HG03342 (cell line): ENCODE measurements at regions not wholly inside any gene's neighbourhood (a gene's known extent, or its start where the extent isn't known, plus 50 kb on each side); places are given as distances from the start of the nearest gene placed in this dataset.
A peak's percentile ranks its signal among the peaks of the same experiment; 100 is the strongest.

Experiments used
- ATAC-seq: cut with Tn5 transposase; IDR thresholded peaks from one replicate; pipeline ENCODE4 v1.9.1; 2021; ENCODE audit warnings: mild to moderate bottlenecking, moderate library complexity; ENCODE audit not compliant: unreplicated experiment

DNA sequence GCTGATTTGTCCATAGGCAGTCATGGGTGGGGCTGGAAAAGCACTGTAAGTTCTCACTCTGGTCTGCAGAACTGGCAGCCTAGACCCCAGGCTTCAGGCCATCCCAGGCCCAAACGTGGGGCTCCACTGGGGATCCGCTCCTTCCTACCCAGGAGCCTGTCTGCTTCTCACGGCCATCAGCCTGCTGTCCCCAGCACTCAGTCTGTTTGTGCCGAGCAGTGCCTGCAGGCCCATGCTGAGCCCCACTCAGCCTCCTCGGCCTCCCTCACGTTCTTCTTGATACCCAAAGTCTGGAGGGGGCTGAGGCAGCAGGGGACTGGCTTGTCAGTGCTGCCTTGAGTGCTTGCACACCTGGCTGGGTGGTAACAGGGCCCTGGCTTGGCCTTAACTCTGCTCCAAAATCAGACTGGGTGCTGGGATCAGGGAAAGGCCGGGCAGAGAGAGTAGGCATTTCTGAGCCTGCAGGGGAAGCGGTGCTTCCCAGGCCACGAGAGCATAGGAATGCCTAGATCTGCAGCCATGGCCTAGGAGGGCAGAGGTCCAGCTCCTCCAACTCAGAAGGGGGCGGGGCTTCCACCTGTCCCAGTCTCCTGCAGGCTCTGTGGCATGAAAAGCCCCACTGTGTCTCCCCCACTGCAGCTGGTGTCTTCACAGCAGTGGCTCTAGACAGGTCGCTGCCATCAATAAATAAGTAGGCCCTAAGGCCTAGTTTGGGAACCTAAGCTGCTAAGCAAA lies 772.4 kb upstream of the FBXO33 start:
- ATAC-seq, result no peak

GRCh38 chr14:40199101-40199500 lies 766.9 kb upstream of the FBXO33 start:
- ATAC-seq, result no peak

DNA sequence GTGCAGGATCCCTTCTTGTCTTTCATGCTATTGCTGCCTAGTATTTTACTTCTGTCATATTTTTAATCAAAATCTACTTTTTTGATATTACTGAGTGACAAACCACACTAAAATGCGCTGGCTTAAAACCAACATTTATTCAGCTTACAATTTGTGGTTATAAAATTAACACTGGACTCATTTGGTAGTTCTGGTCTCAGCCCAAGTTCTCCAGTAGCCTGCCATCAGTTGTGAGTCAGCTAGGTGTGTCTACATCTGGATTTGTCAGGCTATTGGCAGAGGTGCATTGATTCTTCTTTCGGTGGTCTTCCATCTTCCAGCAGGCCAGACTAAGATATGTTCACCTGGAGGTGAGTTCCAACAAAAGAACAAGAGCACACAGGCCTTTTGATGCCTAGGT lies 765.1 kb upstream of the FBXO33 start:
- ATAC-seq, result no peak

- no peak for ATAC-seq
Observed at GRCh38 chr14:40188006-40188405, 755.8 kb upstream of the FBXO33 start.

DNA sequence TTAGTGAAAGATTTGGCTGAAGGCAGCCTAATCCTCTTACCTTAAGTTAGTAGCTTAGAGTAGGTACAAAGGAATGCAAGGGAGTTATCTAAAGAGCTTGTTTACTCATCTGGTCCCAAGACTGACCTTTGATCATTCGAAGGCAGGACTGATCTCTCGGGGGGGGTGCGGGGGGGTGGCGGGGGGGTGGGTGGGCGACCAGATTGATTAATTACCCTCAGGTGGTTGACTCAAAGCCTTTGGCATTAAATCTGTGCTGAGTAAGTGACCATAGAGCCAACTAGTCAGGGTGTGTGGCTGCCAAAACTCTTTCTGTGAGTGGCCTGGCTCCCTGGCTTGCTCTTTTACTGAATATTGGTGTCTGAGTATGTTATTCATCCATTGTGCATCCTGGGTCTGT lies 731.9 kb upstream of the FBXO33 start:
- ATAC-seq, result no peak

DNA sequence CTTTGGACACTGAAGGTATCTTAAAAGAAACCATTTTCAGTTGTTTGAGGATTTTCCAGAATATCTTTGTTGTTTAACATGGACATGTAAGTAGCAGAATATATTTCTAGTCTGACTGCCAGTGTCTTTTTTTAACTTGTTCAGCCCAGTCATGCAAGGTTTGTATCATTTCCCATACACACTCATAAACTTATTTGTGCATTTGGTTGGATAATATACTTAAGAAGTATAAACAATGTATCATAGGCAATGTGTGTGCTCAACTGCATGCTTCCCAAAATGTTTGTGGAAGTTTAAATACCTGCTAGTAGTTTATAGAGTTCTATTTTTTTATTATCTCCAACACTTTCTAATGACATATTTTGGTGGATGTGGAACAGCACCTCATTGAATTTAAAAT lies 707.4 kb upstream of the FBXO33 start:
- no peak for ATAC-seq

- no peak for ATAC-seq
Observed at GRCh38 chr14:40133463-40133862, 701.2 kb upstream of the FBXO33 start.

DNA sequence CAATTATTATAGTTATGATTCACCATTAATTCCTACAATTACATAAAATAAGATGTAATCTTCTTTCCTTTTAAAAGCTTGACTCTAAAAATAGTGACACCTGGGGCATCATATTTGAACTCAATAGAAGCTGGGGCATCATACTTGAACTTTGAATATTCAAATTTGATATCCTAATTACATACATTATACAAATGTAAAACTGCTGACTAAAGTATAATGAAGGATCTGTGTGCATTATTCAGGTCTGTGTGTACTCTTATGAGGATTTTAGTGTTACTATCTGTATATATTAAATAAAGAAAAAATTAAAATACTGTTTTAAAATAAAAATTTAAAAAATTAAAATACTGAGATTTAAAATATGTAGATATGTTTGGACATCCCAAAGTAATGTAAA lies 696.9 kb upstream of the FBXO33 start:
- ATAC-seq, result no peak

- ATAC-seq, result no peak
Observed at GRCh38 chr14:40123816-40124215, 691.6 kb upstream of the FBXO33 start.

GRCh38 chr14:40122968-40123648 lies 690.9 kb upstream of the FBXO33 start:
- peak; percentile 58 for ATAC-seq

GRCh38 chr14:40119765-40120164 lies 687.5 kb upstream of the FBXO33 start:
- ATAC-seq, result peak; percentile 71

DNA sequence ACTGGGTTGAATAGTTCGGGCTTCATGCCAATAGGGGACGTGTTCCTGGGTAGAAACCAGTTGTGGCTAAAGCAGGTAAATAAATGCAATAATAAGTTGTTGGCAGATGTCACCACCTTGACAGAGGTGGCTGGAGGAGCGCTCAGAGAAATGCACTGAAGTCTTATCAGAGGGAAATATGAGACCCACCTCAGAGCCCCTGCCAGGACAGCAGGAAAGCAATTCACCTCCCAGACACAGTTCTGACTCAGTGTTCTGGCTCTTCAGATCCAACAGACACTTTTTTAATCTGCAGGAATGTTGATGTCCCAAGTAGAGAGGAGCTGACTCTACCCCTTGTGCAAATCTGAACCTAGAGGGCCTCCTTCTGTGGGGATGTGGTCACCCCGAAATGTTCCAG lies 687.1 kb upstream of the FBXO33 start:
- peak; percentile 10 for ATAC-seq

DNA sequence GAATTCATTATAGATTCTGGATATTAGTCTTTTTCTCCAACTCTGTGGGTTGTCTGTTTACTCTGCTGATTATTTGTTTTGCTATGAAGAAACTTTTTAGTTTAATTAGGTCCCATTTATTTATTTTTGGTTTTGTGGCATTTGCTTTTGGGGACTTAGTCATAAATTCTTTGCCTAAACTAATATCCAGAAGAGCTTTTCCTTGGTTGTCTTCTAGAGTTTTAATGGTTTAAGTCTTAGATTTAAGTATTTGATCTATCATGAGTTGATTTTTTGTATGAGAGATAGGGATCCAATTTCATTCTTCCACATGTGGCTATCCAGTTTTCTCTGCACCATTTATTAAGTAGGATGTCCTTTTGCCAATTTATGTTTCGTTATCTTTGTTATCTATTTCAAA lies 683.4 kb upstream of the FBXO33 start:
- ATAC-seq, result no peak

- no peak for ATAC-seq
Observed at GRCh38 chr14:40113671-40114070, 681.4 kb upstream of the FBXO33 start.

- no peak for ATAC-seq
Observed at GRCh38 chr14:40100544-40101196, 668.4 kb upstream of the FBXO33 start.

DNA sequence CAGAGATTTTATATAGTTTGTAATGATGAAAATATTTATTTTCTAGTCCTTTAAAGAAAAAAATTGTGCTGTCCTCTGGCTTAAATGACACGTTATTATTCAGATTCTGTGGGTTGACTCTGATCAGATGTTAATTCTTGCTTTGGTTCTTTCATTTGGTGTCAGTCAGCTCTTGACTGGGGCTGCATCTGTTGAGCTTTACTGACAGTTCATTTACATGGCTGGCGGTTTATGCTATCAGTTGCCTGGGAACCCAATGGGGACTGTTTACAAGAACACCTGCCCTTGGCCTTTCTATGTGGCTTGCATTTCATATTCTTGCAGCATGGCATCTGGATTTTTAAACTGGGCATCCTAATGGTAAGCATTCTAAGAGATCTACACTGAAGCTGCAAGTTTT lies 667.1 kb upstream of the FBXO33 start:
- ATAC-seq, result no peak

GRCh38 chr14:40098468-40098867 lies 666.2 kb upstream of the FBXO33 start:
- ATAC-seq, result no peak

- ATAC-seq, result no peak
Observed at GRCh38 chr14:40096968-40097367, 664.7 kb upstream of the FBXO33 start.

- no peak for ATAC-seq
Observed at GRCh38 chr14:40093800-40094199, 661.6 kb upstream of the FBXO33 start.

GRCh38 chr14:40074169-40074568 lies 641.9 kb upstream of the FBXO33 start:
- no peak for ATAC-seq

- ATAC-seq, result no peak
Observed at GRCh38 chr14:40072175-40072574, 639.9 kb upstream of the FBXO33 start.
